Tibial nerve (tissue), 4 donors: ENCODE measurements at regions not wholly inside any gene's neighbourhood (a gene's known extent, or its start where the extent isn't known, plus 50 kb on each side); places are given as distances from the start of the nearest gene placed in this dataset.

Experiments used
- DNase-seq, 2 donors: peaks; one replicate each; pipeline ENCODE4 v3.0.0-alpha.2; 2019; ENCODE audit warnings: low spot score in 2 of 2
- H3K27ac ChIP-seq, 4 donors: fragments of 200-600 bp; sonication (generic) in 3 of 4; one replicate each; pipeline ENCODE4 v1.5.1; 2017 to 2019; ENCODE audit warnings: mild to moderate bottlenecking in 1 of 4
- H3K27me3 ChIP-seq, 2 donors: fragments of 200-600 bp; sonication (generic) in 1 of 2; one replicate each; pipeline versions ENCODE4 v1.5.1 to v1.6.0; 2017 to 2019
- H3K36me3 ChIP-seq, 3 donors: fragments of 200-600 bp; sonication (generic); one replicate each; pipeline ENCODE4 v1.5.1; 2018 to 2019
- H3K4me1 ChIP-seq, 4 donors: fragments of 200-600 bp; sonication (generic) in 3 of 4; one replicate each; pipeline ENCODE4 v1.5.1; 2017 to 2019
- H3K4me3 ChIP-seq, 4 donors: fragments of 200-600 bp; sonication (generic) in 3 of 4; one replicate each; pipeline ENCODE4 v1.5.1; 2017 to 2019; ENCODE audit warnings: mild to moderate bottlenecking in 1 of 4, moderate library complexity in 1 of 4
- H3K9me3 ChIP-seq, 4 donors: fragments of 200-600 bp; sonication (generic) in 3 of 4; one replicate each; pipeline ENCODE4 v1.5.1; 2017 to 2019
- CTCF ChIP-seq, 5 experiments: fragments of 200-600 bp in 3 of 5; fragments of 450-650 bp in 2 of 5; sonication (generic) in 3 of 5; IDR thresholded peaks; one replicate each; pipeline ENCODE4 v1.5.1; 2016 to 2019; ENCODE audit warnings: antibody characterized with exemption in 5 of 5, mild to moderate bottlenecking in 3 of 5, moderate library complexity in 2 of 5
- EP300 ChIP-seq, 2 donors: sonication (generic); formaldehyde crosslinking; IDR thresholded peaks; one replicate each; pipeline ENCODE4 v1.6.1; 2017; ENCODE audit warnings: antibody characterized with exemption in 2 of 2, mild to moderate bottlenecking in 1 of 2
- POLR2A ChIP-seq, 2 donors: fragments of 450-650 bp; IDR thresholded peaks; one replicate each; pipeline ENCODE4 v1.6.1; 2017; ENCODE audit warnings: antibody characterized with exemption in 2 of 2, mild to moderate bottlenecking in 2 of 2, moderate library complexity in 2 of 2
- WGBS, 2 donors: methylation state at CpG; one replicate each; pipeline ENCODE4 v1.1.5; 2018; 5-methylcytosine and 5-hydroxymethylcytosine counted together

DNA sequence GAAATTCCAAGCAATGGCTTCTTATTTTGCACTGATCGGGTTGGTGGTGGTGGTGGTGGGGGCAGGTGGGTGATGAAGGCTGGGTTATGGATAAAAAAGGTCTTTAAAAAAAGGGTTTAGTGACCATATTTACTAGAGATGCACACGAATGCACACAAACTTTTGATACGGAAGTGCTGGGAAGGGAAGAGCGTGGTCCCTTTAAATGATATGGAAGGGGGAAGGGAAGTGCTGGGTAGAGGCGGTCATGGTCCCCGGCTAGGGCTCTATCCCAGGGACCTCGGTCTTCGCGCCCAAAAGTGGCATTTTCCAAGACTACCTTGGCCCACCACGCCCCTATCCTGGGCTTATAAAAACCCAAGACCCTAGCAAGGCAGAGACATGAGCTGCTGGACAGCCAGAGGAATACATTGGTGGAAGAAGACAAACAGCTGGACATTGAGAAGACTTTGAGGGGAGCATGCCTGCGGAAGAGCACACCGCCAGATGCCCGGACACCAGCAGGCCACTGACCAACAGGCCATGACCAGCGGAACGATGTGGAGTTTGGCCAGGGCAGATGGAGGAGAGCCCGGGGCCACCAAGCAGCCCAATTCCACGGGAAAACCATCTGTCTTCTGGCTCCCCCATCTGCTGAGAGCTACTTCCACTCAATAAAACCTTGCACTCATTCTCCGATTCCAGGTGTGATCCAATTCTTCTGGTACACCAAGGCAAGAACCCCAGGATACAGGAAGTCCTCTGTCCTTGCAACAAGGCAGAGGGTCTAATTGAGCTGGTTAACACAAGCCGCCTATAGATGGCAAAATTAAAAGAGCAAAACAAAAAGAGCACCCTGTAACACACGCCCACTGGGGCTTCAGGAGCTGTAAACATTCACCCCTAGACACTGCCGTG lies 1720.2 kb downstream of the MRPL39 start:
- Histone ChIP-seq H3K4me3 (peak overlapping the region in 2 of 4 donors; percentile 7 to 16), H3K36me3 (no peaks in the 10 kb centered on the region), H3K4me1 (no peaks in the 10 kb centered on the region), H3K27ac (no peak overlapping the region), H3K27me3 (no peaks in the 10 kb centered on the region), H3K9me3 (no peaks in the 10 kb centered on the region)
- 88 to 90% methylated on average over 20 to 21 of the region's 21 CpGs for WGBS, 2 donors
- TF ChIP-seq EP300 (IDR thresholded peaks at IDR 0.05): no peak
- no peak for DNase-seq

DNA sequence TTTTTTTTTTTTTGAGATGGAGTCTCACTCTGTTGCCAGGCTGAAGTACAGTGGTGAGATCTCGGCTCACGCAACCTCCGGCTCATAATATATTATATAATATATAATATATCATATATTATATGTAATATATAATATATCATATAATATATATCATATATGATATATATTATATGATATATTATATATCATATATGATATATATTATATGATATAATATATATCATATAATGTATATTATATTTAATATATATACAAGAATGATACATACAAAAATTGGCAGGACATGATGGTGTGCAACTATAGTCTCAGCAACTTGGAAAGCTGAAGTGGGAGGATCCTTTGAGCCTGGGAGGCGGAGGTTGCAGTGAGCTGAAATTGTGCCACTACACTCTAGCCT lies 1725.5 kb downstream of the MRPL39 start:
- no peak overlapping the region for H3K4me3 ChIP-seq
- H3K4me1 ChIP-seq: no peaks in the 10 kb centered on the region
- no peak overlapping the region for H3K27ac ChIP-seq
- no peak for DNase-seq
- no peaks in the 10 kb centered on the region for H3K36me3 ChIP-seq
- no peaks in the 10 kb centered on the region for H3K9me3 ChIP-seq
- no peaks in the 10 kb centered on the region for H3K27me3 ChIP-seq
- TF ChIP-seq CTCF (IDR thresholded peaks at IDR 0.05): no peak
- TF ChIP-seq EP300 (IDR thresholded peaks at IDR 0.05): no peak
- no peak for TF ChIP-seq POLR2A (IDR thresholded peaks at IDR 0.05)
- WGBS, 2 donors: 96% methylated on average over 4 of the region's 4 CpGs

DNA sequence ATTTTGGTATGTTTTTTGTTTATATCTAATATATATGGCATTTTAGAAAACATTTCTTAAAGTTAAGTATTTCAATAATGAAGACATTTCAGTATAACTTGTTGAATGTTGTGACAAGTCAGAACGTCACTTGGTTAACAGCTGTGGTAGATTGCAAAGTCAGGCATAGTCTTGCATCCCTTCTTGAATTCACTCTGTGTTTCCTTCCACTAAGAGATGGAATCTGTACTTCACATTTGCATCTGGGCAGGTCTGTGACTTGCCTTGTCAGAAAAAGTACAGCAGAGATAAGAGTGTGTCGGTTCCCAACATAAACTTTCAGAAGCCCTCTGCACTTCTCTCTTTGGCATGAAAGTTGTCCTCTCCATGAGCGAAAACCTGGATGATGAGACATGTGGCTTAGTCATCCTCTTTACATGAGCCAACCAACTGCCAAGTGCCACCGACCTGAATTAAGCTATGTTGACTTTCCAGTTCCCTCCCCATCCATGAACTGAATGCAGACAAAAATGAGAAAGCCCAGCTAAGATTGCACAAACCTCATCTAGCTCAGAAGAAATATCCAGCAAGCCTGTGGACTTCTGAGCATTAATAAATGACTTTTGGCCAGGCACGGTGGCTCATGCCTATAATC lies 1730.2 kb downstream of the MRPL39 start:
- no peaks in the 10 kb centered on the region for H3K36me3 ChIP-seq
- WGBS, 2 donors: 85 to 88% methylated on average over 5 of the region's 5 CpGs
- H3K4me1 ChIP-seq: no peaks in the 10 kb centered on the region
- no peak overlapping the region for H3K4me3 ChIP-seq
- TF ChIP-seq CTCF (IDR thresholded peaks at IDR 0.05): no peak
- no peak for TF ChIP-seq POLR2A (IDR thresholded peaks at IDR 0.05)
- TF ChIP-seq EP300 (IDR thresholded peaks at IDR 0.05): no peak
- H3K27ac ChIP-seq: no peak overlapping the region
- H3K27me3 ChIP-seq: no peaks in the 10 kb centered on the region
- DNase-seq: no peak
- H3K9me3 ChIP-seq: no peaks in the 10 kb centered on the region

- Histone ChIP-seq H3K36me3 (no peaks in the 10 kb centered on the region), H3K4me3 (no peak overlapping the region), H3K27me3 (no peaks in the 10 kb centered on the region), H3K9me3 (no peaks in the 10 kb centered on the region), H3K4me1 (no peaks in the 10 kb centered on the region), H3K27ac (no peak overlapping the region)
- TF ChIP-seq CTCF (IDR thresholded peaks at IDR 0.05): no peak
- TF ChIP-seq EP300 (IDR thresholded peaks at IDR 0.05): no peak
- TF ChIP-seq POLR2A (IDR thresholded peaks at IDR 0.05): no peak
- 82 to 88% methylated on average over 3 of the region's 3 CpGs for WGBS, 2 donors
- DNase-seq: no peak
Measured at GRCh38 chr21:23874271-23874670, 1733.0 kb downstream of the MRPL39 start.

DNA sequence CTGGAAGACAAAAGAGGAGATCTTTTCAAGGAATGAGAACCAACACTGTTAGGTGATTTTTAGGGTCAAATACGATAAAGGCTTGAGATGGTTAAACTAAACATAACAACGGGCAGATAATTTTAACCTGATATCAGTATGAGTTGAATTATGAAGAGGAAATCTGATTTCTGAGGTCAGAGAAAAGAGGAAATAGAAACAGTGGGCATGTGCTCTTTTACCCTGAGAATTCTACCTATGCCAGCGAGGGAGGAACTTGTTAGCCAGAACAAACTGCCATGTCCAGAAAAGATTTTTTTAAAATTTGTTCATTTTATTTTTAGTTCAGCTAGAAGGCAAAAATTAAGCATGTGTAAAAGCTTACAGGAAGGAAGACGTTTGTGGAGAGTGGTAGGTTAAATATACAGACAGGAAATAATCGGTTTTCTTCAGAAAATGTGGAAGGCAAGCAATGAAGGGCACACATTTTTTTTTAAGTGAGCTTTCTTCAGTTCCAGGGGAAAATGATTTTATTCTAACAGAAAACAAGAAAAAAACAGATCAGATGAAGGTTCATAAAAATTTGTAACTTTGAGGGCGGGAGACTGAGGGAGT lies 1745.3 kb downstream of the MRPL39 start:
- H3K27ac ChIP-seq: no peak overlapping the region
- WGBS, 2 donors: 54 to 61% methylated on average over 6 of the region's 6 CpGs
- H3K4me3 ChIP-seq: no peak overlapping the region
- no peaks in the 10 kb centered on the region for H3K4me1 ChIP-seq
- no peaks in the 10 kb centered on the region for H3K36me3 ChIP-seq
- H3K9me3 ChIP-seq: no peaks in the 10 kb centered on the region
- no peaks in the 10 kb centered on the region for H3K27me3 ChIP-seq
- DNase-seq: no peak
- no peak for TF ChIP-seq EP300 (IDR thresholded peaks at IDR 0.05)
- TF ChIP-seq POLR2A (IDR thresholded peaks at IDR 0.05): no peak
- TF ChIP-seq CTCF (IDR thresholded peaks at IDR 0.05): no peak
